ENCODE measurements at regions not wholly inside any gene's neighbourhood (a gene's known extent, or its start where the extent isn't known, plus 50 kb on each side); places are given as distances from the start of the nearest gene placed in this dataset.

- no peak for TF ChIP-seq CTCF (conservative IDR thresholded peaks at IDR 0.05; ENCODE audit: low read depth, low read length)
- TF ChIP-seq EZH2 (IDR thresholded peaks at IDR 0.05; ENCODE audit: borderline replicate concordance, low read depth, low read length, poor library complexity, severe bottlenecking), result no peak
Measured at GRCh38 chr5:124034963-124035362, 523.0 kb downstream of the CSNK1G3 start.
